CD1c-positive myeloid dendritic cell (primary cell): ENCODE measurements at regions not wholly inside any gene's neighbourhood (a gene's known extent, or its start where the extent isn't known, plus 50 kb on each side); places are given as distances from the start of the nearest gene placed in this dataset.
"Not testable (repeated sequence)": the region's sequence is repeated elsewhere in the genome, so short reads cannot be mapped to it uniquely, and the experiment has no call there.

Experiments used
- DNase-seq: peaks from one replicate; pipeline ENCODE4 v3.0.0-alpha.2; 2016; ENCODE audit errors: extremely low spot score

DNA sequence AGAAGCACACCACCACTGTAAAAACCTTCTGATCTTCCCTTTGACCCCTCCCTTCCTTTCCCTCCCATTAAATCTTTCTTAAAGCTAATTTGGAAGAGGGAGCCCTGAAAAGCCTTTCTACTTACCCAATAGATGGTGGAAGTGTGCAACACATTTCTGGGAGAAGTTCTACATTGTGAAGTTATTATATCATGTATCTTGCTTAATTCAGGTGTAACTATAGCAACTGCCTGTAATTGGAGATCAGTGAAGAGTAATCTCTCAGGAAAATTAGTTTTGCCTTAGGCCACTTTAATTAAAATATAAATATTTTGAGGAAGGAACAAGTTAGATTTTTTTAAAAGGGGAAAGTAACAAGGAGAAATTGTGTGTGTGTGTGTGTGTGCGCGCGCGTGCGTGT, 266.0 kb downstream of the SH3BP4 start:
- no peak for DNase-seq

DNA sequence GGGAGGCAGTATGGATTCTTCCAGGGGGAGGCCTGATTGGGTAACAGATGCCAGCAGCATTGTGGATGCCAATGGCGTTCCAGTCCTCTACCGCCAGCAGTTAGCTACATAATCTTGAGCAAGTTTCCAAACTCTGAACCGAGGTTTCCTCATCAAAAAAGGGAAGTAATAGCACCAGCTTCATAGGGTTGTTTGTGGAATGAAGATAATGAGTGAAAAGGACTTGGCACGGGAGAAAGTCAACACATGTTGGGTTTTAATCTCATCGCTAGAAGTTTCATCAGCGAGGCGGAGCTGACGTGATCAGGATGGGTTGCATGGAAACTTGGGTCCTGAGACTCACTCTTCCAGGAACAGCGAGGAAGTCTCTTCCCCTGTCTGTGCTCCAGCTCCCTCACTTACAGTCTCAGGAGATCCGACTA, 266.7 kb downstream of the SH3BP4 start:
- no peak for DNase-seq

DNA sequence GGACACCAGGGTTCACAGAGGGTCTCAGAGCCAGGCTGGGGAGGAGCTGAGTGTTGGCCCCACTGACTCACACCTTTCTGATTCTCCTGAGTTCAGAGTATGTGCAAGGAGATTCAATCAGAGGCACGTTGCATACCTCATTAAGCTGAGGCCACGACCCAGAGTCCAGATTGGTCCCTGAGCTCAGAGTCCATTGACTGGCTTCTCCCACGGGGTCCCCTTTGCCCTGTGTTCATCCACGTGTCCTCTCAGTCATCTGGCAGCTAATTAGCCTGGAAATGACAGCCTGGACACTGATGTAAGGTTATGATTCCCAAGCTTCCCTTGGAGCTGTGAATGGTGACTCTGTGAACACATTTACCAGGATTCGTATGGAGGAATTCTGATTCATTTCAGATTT, 267.2 kb downstream of the SH3BP4 start:
- DNase-seq = no peak

DNA sequence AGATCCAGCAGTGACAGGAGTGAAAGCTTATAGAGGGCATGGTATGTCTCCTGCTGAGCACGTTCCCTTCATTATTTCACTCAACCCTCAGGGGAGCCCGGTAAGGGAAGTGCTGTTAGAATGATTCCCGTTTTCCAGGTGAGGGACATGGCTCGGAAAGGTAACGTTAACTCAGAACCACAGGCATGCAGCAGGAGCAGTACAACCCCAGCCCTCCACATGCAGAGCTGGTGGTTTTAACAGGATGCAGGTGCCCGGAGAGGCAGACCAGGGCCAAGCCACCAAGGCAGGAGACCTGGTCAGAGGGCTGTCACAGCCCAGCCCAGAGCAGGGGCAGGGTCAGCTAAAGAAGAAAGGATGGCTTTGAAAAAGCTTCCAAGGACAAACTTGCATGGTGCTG, 268.5 kb downstream of the SH3BP4 start:
- no peak for DNase-seq

DNA sequence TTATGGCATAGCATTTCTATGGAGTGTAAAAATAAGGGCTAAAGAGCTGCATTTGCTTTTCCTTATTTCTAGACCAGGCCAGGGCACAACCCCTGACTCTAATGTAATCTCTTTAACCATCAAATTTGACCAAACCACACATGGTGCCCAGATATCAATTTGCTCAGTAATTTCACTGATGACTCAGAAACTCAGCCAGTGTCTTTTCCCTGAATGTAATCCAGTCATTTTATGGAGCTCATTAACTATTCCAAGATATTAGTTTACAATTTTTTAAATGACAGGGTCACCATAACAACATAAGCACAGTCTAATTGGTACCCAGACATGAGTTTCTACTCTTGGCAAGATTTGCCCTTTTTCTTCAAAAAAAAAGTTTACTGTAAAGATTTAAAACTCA, 270.8 kb upstream of the AGAP1 start:
- no peak for DNase-seq

DNA sequence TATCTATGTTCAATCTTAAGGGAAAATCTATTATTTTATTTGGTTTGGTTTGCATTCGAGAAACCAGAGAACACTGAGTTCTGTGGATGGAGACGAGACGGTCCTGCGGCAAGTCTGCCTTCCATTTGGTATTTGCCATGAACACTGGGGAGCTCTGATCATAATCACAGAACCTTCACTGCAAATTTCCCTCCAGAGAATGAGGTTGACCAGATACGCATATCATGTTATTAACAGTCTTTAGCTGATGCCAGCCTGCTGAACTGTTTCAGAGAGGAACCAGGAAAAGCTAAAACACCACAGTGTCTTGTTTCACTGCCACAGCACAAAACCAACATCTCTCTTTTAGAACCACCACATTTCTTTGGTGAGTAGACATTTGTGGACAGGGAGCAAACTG, 269.4 kb upstream of the AGAP1 start:
- DNase-seq = no peak

DNA sequence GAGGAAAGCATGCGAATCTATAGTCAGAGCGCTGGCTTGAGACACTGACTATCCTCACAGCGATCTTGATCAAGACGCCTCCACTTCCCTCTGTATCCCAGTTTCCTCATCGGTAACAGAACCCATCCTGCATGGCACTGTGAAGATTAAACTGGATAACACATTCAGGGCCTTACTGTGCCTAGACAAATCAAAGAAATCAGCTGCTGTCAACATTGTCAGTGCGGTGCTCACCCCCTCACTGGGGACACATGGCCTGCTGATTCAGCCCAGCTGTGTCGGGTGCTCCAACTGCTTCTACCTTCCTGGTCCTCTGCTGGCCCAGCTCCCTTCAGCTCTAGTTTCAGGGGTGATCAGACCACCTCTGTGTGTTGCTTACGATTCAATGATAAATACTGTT, 268.6 kb upstream of the AGAP1 start:
- DNase-seq = no peak

DNA sequence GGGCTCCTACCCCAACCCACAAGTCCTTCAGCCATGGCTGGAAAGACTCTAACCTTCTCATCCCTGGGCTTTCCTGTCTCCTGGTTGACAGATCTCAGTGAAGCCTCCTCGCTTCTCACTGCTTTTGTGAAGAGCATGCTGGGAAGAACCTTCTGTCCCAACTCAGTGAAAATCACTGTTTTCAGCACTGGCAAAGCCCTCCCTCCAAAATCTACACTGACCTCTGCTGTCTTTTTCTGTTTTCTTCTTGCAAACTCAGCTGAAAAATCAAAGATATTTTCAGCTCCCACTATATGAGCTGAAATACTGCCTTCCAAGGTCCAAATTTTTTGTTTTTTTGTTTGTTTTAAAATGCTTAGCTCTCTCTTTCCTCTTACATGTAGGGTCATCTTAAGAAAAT, 266.3 kb upstream of the AGAP1 start:
- DNase-seq = no peak

DNA sequence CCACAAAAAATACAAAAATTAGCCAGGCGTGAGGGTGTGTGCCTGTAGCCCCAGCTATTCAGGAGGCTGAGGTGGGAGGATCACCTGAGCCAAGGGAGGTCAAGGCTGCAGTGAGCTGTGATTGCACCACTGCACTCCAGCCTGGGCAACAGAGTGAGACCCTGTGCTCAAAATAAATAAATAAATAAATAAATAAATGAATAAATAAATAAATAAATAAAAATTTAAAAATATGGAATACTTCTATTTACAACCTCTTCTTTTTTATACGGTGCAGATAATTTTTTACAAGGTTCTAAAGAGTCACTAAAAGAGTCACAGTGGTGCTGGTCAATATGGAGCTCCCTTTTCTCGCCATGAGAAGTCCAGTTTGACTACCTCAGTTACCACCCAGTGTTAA, 265.4 kb upstream of the AGAP1 start:
- not testable (repeated sequence) for DNase-seq

DNA sequence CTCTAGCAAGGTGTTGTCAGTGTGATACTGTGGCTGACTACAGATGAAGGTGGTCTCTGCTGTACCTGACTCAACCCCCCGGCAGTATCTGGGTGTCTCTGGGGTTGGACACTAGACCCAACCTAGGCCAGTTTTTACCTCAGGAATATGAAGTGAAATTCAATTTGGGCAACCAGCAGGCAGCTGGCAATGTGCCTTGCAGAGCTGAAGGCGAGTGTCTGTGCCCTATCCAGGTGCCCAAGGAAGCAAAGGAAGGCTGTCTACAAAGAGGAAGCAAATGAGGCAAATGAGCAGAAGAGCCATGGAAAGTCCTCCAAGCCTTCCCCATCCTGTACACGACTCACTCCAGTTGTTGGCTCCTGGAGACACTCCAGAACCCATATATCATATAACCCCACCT, 264.6 kb upstream of the AGAP1 start:
- no peak for DNase-seq

DNA sequence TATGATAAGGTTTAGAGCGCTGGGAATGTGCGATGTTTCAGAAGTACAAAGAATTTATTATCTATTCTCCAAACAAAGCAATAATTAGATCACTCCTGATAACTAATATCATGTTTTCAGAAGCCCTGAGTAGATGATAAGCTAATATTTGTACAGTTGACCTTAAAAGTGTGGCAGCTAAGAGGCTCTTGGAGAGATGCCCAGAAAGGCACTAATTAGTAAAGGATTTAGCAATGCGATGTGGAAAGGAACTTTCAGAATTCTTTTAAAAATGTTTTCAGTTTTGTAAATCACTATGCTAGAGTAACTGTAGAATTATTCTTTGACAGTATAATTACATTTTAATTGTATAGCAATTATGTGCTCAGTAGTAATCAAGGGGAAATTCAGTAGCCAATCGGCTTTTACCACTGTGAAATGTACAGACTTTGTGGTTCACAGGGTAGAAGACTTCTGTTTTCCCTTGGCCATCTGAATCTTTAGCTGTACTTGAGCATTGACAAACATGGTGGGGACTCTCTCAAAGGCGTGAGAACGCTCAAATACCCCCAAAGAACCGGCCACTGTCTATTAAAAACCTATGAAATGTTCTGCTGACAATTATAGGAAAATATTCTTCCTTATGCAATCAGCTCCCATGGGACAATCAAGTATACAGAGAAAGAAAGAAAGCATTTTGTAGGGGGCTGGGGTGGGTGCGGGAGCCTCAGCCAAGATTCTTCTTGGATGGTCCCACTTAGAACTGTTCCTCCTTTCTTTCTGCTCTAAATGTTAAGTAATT, 262.8 kb upstream of the AGAP1 start:
- no peak for DNase-seq

DNA sequence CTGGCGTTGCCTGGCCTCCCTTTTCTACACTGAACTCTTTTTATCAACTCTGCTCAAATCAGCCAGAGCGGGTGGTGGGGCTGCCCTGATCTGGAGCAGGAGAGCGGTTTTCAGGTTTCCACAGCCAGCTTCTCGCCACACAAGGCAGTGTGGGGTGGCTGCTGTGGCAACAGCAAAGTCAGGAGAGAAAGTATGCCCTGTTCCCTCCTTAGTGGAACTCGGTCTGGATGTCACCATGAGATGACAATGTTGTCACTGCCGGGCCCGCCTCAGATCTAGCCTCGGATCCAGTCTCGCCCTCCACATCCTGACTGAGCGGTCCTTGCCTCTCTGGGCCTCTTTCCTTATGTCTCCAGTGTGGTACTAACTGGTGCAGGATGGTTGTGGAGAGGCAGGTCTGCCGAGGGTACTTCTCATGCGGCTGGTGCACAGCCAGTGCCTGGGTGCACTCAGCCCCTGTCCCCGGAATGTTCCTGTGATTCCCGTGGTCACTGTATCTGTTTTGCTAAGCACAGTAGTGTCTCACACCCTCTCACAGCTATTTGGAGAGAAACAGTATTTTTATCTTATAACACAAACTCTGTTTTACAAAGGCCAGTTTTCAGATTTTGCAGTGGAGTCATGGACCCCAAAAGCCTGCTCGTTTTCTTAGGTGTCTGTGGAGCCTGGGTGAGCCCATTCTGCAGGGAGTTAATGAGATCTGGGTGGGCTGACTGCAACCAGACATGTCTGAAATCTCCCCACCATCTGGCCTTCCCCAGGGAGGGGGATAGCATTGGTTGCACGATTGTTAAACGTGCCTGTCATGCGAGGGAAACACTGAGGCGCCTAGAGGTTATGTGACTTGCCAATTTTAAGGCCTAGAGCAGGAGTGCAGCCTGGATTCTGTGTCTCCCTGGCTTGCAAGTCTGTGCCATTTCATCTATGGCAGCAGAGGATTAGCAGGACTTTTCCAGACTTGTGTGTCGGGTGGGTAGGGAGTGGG, 261.1 kb upstream of the AGAP1 start:
- DNase-seq = no peak

DNA sequence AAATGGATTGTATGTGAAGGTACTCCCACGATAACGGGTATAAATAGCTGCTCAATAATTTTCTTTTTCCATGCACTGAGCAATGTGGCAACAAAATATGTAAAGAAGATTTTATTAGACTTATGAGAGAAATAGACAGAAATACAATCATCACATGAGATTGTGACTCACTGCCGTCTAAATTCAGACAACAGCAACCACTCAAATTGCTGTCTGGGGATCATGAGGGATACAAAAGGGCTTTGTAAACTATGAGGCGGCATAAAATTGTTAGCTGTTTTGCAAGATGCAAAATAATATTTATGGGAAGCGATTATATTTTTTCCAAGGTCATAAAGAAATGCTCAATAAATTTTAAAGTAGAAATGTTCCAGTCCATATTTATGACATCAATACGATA, 259.1 kb upstream of the AGAP1 start:
- DNase-seq = no peak

DNA sequence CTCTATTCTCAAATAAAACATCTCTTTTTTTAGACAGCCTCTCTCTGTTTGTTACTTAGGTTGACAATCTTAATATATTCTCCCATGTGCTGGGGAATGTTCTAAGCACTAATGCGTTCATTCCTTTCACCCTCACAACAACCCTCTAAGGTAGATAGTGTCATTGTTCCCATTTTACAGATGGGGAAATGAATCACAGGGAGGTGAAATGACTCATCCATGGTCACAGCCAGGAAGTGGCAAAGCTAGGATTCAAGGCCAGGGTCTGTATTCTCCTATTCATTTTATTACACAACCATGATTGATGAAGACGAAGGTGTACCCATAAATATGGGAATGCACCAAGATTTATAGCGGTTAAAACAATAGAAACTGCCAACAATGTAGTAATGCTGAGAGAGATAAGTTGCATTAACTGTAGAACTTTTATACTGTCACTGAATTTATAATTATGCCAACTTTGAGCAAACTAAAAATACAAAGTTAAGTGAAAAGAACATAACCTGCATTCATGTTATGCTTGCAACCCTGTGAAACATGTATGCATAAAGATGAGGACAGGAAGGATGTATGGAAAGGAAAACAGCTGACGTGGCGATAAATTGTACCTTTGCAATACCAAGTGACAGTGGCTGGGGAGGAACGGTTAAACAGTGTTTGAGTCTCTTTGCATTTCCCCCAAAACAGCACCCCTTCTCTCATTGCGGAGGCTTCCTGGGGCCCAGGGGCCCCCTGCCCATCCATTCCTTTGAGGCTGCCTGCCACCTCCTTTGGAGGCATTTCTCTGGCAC, 257.7 kb upstream of the AGAP1 start:
- DNase-seq = no peak

DNA sequence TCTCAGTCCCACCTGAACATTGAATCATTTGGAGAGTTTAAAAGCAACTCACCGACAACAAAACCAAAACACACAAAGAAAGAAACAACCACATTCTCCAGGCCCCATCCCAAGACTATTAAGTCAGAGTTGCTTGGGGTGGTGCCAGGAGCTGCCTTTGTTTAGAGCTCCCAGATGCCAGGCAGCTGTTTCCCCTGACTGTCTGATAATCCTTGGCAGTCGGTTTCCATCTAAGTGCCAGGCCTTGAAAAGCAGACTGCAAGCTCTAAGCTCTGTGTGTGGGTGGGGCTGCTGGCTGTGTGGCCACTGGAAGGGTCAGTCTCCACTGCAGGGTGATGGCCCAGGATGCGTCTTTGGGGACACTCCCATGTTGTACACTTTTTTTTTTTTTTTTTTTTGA, 255.3 kb upstream of the AGAP1 start:
- DNase-seq = no peak

DNA sequence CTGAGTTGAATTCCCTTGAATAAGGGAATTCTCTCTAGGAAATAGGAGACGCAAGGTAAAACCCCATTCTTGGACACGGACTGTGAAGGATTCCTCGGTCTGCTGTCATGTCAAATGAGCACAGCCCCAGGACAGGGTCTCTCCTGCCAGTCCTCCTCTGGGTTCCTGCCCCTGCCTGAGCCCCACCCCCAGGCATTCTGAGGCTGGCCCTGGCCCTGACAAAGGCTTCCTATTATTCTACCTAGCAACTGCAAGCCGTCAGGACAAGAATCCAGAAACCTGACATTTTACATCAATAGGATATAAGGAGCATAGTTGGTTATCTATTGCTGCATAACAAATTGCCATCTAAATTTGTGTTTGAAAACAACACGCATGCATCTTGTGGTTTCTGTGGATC, 253.3 kb upstream of the AGAP1 start:
- no peak for DNase-seq

DNA sequence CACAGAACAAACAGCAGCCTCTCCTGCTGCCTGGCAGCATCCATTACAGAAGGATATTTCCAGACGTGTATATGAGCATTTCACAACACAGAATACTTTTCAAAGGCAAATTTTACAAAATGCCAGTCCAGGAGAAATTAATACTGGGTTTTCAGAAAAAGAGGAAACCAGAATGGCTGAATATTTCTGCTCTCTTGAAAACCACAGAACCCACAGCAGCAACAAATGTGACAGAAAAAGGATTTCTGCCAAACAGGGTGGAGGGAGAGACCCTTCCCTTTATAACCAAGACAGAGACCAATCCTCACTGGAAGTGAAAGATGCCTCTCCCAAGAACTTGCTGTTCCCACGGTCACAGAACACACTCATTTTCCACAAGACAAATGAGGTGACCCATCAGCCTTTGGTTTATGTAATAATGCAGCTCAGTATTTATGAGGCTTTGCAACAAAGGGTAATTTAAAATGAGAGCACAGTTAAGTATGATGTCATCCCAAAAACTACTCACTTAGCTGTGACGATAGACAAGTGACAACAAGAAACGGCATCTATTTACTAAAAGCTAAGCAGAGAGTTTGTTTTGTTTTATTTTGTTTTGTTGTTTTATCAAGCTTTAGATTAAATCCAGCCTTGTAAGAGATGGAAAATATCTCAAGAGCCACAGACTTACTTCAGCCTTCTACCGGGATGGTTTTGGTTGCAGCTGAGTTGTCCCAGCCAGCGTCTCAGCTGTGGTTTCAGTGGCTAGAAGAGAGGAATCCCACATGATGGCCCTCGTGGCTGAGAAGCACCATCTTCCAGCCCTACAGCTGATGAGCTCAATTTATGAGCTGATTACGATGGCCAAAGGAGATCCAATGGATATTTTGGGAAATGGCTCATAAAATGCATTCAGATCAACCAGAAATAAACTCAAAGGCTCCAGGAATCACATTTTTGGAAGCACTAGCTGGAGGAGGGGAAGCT, 249.3 kb upstream of the AGAP1 start:
- no peak for DNase-seq

DNA sequence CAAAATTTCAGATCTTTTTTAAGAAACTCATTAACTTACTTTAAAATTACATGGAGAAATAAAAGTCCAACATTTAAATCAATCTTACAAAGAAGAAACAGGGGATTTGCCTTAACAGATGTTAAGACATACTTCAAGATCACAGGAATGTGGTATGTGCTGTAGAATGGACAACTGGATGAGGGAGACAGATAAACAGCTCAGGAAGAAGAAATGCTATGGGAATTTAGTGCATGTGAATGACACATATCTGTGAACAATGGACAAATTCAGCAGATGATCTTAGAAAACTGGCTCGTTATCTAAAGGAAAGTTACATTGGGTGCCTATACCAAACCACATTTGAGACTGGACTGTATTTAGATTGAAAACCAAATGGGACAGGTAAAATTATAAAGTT, 246.8 kb upstream of the AGAP1 start:
- DNase-seq = no peak

DNA sequence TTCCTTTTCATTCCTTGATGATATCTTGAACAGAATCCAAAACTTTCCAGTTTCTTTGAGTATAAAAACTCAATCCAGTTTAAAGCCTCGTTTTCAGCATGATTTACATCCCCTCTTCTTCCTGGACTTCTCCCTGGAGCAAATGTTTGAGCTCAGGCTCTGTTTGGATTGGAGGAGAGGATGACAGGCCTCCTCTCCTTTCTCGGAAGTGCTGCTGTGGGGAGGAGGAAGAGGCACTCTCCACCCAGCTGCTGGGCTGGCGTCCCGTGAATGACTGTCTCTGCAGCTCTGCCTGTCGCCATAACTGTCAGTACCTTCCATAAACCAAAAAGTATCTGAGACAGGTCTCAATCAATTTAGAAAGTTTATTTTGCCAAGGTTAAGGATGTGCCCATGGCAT, 238.2 kb upstream of the AGAP1 start:
- DNase-seq = no peak

DNA sequence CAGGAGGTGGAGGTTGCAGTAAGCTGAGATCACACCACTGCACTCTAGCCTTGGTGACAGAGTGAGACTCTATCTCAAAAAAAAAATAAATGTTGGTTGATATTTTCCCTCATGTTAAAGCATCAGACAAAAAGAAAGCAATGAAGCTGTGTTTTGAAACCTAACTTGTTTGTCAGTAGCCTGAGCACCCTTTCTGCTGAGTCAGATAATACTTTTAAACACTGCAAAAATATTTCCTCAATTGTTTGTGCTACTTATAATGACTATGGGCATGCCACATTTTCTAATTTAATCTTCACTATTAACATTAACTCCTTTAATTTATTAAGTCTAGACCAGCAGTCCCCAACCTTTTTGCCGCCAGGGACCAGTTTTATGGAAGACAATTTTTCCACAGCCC, 236.3 kb upstream of the AGAP1 start:
- DNase-seq = no peak

DNA sequence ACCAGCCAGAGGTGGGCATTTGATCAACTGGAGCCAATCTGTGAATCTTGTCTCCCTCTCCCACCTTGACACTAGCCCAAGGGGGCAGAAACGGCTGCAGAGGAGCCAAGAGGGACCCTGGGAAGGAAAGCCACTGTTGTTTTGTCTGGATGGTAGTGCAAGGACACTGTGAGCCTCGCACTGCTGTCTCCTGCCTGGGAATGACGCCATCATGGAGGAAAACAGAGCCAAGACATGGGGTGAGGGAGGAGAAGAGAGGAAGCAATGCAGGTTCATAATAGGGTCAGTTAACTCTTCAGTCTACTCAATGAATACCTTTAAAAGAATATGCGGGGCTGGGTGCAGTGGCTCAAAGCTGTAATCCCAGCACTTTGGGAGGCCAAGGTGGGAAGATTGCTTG, 231.1 kb upstream of the AGAP1 start:
- no peak for DNase-seq
